H9 (cell line): ENCODE measurements at regions not wholly inside any gene's neighbourhood (a gene's known extent, or its start where the extent isn't known, plus 50 kb on each side); places are given as distances from the start of the nearest gene placed in this dataset.

Experiments
- DNase-seq: peaks from one replicate; pipeline ENCODE4 v3.0.0-alpha.2; 2017
- H2AFZ ChIP-seq: one replicate; pipeline ENCODE4 v1.6.1; 2013; ENCODE audit warnings: mild to moderate bottlenecking, low read length, control low read depth, moderate library complexity
- H2AK5ac ChIP-seq: 2 replicates; pipeline ENCODE4 v1.6.1; 2013; ENCODE audit warnings: low read length, control low read depth, mixed read lengths; ENCODE audit not compliant: insufficient read length
- H2BK120ac ChIP-seq: one replicate; pipeline ENCODE4 v1.6.1; 2013; ENCODE audit warnings: low read depth, mild to moderate bottlenecking, low read length, control low read depth, inconsistent platforms; ENCODE audit not compliant: poor library complexity, severe bottlenecking
- H2BK12ac ChIP-seq: 2 replicates; pipeline ENCODE4 v1.6.1; 2013; ENCODE audit warnings: low read length, control low read depth, mixed read lengths, low read depth; ENCODE audit not compliant: insufficient read length
- H2BK15ac ChIP-seq: 2 replicates; pipeline ENCODE4 v1.6.1; 2013; ENCODE audit warnings: low read depth, low read length, control low read depth
- H2BK20ac ChIP-seq: one replicate; pipeline ENCODE4 v1.6.1; 2013; ENCODE audit warnings: low read depth, mild to moderate bottlenecking, low read length, control low read depth, inconsistent platforms; ENCODE audit not compliant: poor library complexity, severe bottlenecking
- H2BK5ac ChIP-seq: 2 replicates; pipeline ENCODE4 v1.6.1; 2013; ENCODE audit warnings: low read length, control low read depth, mixed read lengths; ENCODE audit not compliant: insufficient read length
- H3K14ac ChIP-seq: 2 replicates; pipeline ENCODE4 v1.6.1; 2013; ENCODE audit warnings: low read length, control low read depth; ENCODE audit not compliant: insufficient read depth
- H3K18ac ChIP-seq: 2 replicates; pipeline ENCODE4 v1.6.1; 2013; ENCODE audit warnings: low read depth, mild to moderate bottlenecking, mixed read lengths, low read length, control low read depth; ENCODE audit not compliant: insufficient read length
- H3K23ac ChIP-seq: 2 replicates; pipeline ENCODE4 v1.6.1; 2013; ENCODE audit warnings: low read length, control low read depth, mixed read lengths, low read depth; ENCODE audit not compliant: insufficient read length
- H3K23me2 ChIP-seq: 2 replicates; pipeline ENCODE4 v1.6.1; 2013; ENCODE audit warnings: low read depth, mild to moderate bottlenecking, mixed read lengths, low read length, control low read depth; ENCODE audit not compliant: insufficient read length, poor library complexity, severe bottlenecking
- H3K27ac ChIP-seq: 2 replicates; pipeline ENCODE4 v1.5.1; 2013; ENCODE audit warnings: low read length, control low read depth, mixed read lengths, low read depth; ENCODE audit not compliant: insufficient read length
- H3K27me3 ChIP-seq: 2 replicates; pipeline ENCODE4 v1.6.1; 2013; ENCODE audit warnings: low read length, control low read depth, inconsistent platforms; ENCODE audit not compliant: insufficient read depth
- H3K4ac ChIP-seq: 2 replicates; pipeline ENCODE4 v1.6.1; 2013; ENCODE audit warnings: low read depth, mild to moderate bottlenecking, control low read depth, inconsistent platforms, low read length, moderate library complexity
- H3K4me1 ChIP-seq: 2 replicates; pipeline ENCODE4 v1.6.1; 2013; ENCODE audit warnings: low read length, control low read depth, inconsistent platforms; ENCODE audit not compliant: insufficient read depth
- H3K4me2 ChIP-seq: 2 replicates; pipeline ENCODE4 v1.6.1; 2013; ENCODE audit warnings: low read length, control low read depth, mixed read lengths; ENCODE audit not compliant: insufficient read length, insufficient read depth
- H3K56ac ChIP-seq: 2 replicates; pipeline ENCODE4 v1.6.1; 2013; ENCODE audit warnings: low read depth, mild to moderate bottlenecking, mixed read lengths, low read length, control low read depth; ENCODE audit not compliant: insufficient read length
- H3K79me1 ChIP-seq: 2 replicates; pipeline ENCODE4 v1.6.1; 2013; ENCODE audit warnings: low read depth, mild to moderate bottlenecking, moderate library complexity, low read length, control low read depth, inconsistent platforms; ENCODE audit not compliant: insufficient read depth, poor library complexity, severe bottlenecking
- H3K79me2 ChIP-seq: 2 replicates; pipeline ENCODE4 v1.6.1; 2013; ENCODE audit warnings: low read length, control low read depth, inconsistent platforms; ENCODE audit not compliant: insufficient read depth
- H3K9ac ChIP-seq: 2 replicates; pipeline ENCODE4 v1.6.1; 2013; ENCODE audit warnings: low read length, control low read depth, mixed read lengths; ENCODE audit not compliant: insufficient read length; ENCODE audit errors: extremely low read depth
- H3K9me3 ChIP-seq: one replicate; pipeline ENCODE4 v1.6.1; 2013; ENCODE audit warnings: low read depth, low read length, inconsistent platforms; ENCODE audit not compliant: control insufficient read depth
- H3T11ph ChIP-seq: one replicate; pipeline ENCODE4 v1.6.1; 2013; ENCODE audit warnings: mild to moderate bottlenecking, low read length, control low read depth, inconsistent platforms
- H4K20me1 ChIP-seq: one replicate; pipeline ENCODE4 v1.6.1; 2013; ENCODE audit not compliant: control insufficient read depth, insufficient read length, insufficient read depth
- H4K5ac ChIP-seq: 2 replicates; pipeline ENCODE4 v1.6.1; 2013; ENCODE audit warnings: low read depth, mild to moderate bottlenecking, mixed read lengths, low read length, control low read depth; ENCODE audit not compliant: insufficient read length
- H4K8ac ChIP-seq: replicated peaks from 2 replicates; pipeline ENCODE4 v1.6.1; 2013; ENCODE audit warnings: low read length, control low read depth, mixed read lengths, low read depth; ENCODE audit not compliant: insufficient read length
- H4K91ac ChIP-seq: 2 replicates; pipeline ENCODE4 v1.6.1; 2013; ENCODE audit warnings: low read depth, mild to moderate bottlenecking, moderate library complexity, mixed read lengths, low read length, control low read depth; ENCODE audit not compliant: insufficient read length
- H3K27ac Mint-ChIP-seq, 3 experiments: 2 replicates in 2 of 3; 3 replicates in 1 of 3; pipeline ENCODE4 v1.8.0; 2020 to 2021; ENCODE audit warnings: mixed read lengths in 3 of 3, mild to moderate bottlenecking in 1 of 3, moderate library complexity in 1 of 3
- H3K27me3 Mint-ChIP-seq: 2 replicates; pipeline ENCODE4 v1.8.0; 2021; ENCODE audit warnings: low read depth, mild to moderate bottlenecking, moderate library complexity, mixed read lengths
- H3K36me3 Mint-ChIP-seq, 3 experiments: 2 replicates in 2 of 3; 3 replicates in 1 of 3; pipeline ENCODE4 v1.8.0; 2020 to 2021; ENCODE audit warnings: low read depth in 3 of 3, mixed read lengths in 3 of 3; ENCODE audit not compliant: insufficient read depth in 1 of 3
- H3K4me1 Mint-ChIP-seq, 2 experiments: 2 replicates each; pipeline ENCODE4 v1.8.0; 2020; ENCODE audit warnings: mixed read lengths in 2 of 2
- H3K4me3 Mint-ChIP-seq, 2 experiments: 2 replicates in 1 of 2; 3 replicates in 1 of 2; pipeline ENCODE4 v1.8.0; 2020 to 2021; ENCODE audit warnings: mild to moderate bottlenecking in 2 of 2, mixed read lengths in 2 of 2, moderate library complexity in 1 of 2
- H3K9me3 Mint-ChIP-seq, 2 experiments: 2 replicates in 1 of 2; 3 replicates in 1 of 2; pipeline ENCODE4 v1.8.0; 2020; ENCODE audit warnings: mild to moderate bottlenecking in 2 of 2, mixed read lengths in 2 of 2, moderate library complexity in 1 of 2
- WGBS: extraction: QIAGEN DNeasy Blood & Tissue Kit; methylation state at CpG from one replicate; pipeline ENCODE4 v1.1.7; 2013; ENCODE audit warnings: missing lambda C conversion rate, low lambda C conversion rate, mixed read lengths; ENCODE audit not compliant: insufficient read length; ENCODE audit errors: extremely low coverage; 5-methylcytosine and 5-hydroxymethylcytosine counted together
- TF ChIP-seq, protein P1 (sequence below): fragments of 200-600 bp; sonication (generic); conservative IDR thresholded peaks from 3 replicates; pipeline ENCODE4 v1.8.0; 2021; ENCODE audit warnings: antibody characterized with exemption, mild to moderate bottlenecking

DNA sequence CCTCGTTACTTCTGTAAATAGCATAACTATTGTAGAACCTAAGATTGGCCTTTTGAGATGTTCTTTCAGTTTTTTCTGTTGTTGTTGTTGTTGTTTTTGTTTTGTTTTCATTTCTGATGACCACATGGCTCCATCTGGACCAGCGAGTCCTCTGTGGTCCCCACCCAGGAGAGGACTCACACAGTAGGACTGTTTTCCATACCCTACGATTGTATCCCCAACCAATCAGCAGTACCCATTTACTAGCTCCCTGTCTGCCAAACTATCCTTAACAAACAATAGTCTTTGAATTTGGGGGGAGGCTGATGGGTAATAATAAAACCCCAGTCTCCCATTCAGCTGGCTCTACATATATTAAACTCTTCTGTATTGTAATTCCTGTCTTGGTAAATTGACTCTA, 329.5 kb downstream of the SEMA3D start:
- no peak overlapping the region for H2AK5ac ChIP-seq
- no peak overlapping the region for H2BK12ac ChIP-seq
- no peak overlapping the region for H3K23ac ChIP-seq
- no CpG with 5 or more reads among the region's 3 CpGs for WGBS
- H4K8ac ChIP-seq: no peak overlapping the region
- H3K4me1 ChIP-seq: no peaks in the 10 kb centered on the region
- DNase-seq: no peak
- H3K9me3 ChIP-seq: no peaks in the 10 kb centered on the region
- H3K27me3 ChIP-seq: no peaks in the 10 kb centered on the region
- no peak overlapping the region for H3T11ph ChIP-seq
- no peak overlapping the region for H2AFZ ChIP-seq
- no peak overlapping the region for H3K4me2 ChIP-seq
- no peaks in the 10 kb centered on the region for H3K4me1 Mint-ChIP-seq
- no peak overlapping the region for H4K91ac ChIP-seq
- H3K79me2 ChIP-seq: no peaks in the 10 kb centered on the region
- no peaks in the 10 kb centered on the region for H3K23me2 ChIP-seq
- no peak overlapping the region for H2BK5ac ChIP-seq
- H3K27ac ChIP-seq: no peak overlapping the region
- H4K5ac ChIP-seq: no peak overlapping the region
- no peak overlapping the region for H3K4me3 Mint-ChIP-seq
- H3K4ac ChIP-seq: no peak overlapping the region
- H3K36me3 Mint-ChIP-seq: peaks cover 2 to 8% (median 7%) of the 10 kb centered on the region in 3 experiments; a peak in 3 of 7 replicates
- H3K9me3 Mint-ChIP-seq: peaks cover 7 to 13% of the 10 kb centered on the region in 2 experiments; a peak in 4 of 5 replicates
- H2BK15ac ChIP-seq: no peak overlapping the region
- H4K20me1 ChIP-seq: no peaks in the 10 kb centered on the region
- H2BK120ac ChIP-seq: no peak overlapping the region
- TF ChIP-seq, protein P1, sequence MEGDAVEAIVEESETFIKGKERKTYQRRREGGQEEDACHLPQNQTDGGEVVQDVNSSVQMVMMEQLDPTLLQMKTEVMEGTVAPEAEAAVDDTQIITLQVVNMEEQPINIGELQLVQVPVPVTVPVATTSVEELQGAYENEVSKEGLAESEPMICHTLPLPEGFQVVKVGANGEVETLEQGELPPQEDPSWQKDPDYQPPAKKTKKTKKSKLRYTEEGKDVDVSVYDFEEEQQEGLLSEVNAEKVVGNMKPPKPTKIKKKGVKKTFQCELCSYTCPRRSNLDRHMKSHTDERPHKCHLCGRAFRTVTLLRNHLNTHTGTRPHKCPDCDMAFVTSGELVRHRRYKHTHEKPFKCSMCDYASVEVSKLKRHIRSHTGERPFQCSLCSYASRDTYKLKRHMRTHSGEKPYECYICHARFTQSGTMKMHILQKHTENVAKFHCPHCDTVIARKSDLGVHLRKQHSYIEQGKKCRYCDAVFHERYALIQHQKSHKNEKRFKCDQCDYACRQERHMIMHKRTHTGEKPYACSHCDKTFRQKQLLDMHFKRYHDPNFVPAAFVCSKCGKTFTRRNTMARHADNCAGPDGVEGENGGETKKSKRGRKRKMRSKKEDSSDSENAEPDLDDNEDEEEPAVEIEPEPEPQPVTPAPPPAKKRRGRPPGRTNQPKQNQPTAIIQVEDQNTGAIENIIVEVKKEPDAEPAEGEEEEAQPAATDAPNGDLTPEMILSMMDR: no peak
- no peak overlapping the region for H3K9ac ChIP-seq
- H3K56ac ChIP-seq: no peak overlapping the region
- H3K18ac ChIP-seq: no peak overlapping the region
- H3K27ac Mint-ChIP-seq: no peak overlapping the region
- H2BK20ac ChIP-seq: no peak overlapping the region
- H3K27me3 Mint-ChIP-seq: no peaks in the 10 kb centered on the region
- H3K14ac ChIP-seq: no peak overlapping the region
- no peaks in the 10 kb centered on the region for H3K79me1 ChIP-seq
